ENCODE measurements at regions not wholly inside any gene's neighbourhood (a gene's known extent, or its start where the extent isn't known, plus 50 kb on each side); places are given as distances from the start of the nearest gene placed in this dataset.

DNA sequence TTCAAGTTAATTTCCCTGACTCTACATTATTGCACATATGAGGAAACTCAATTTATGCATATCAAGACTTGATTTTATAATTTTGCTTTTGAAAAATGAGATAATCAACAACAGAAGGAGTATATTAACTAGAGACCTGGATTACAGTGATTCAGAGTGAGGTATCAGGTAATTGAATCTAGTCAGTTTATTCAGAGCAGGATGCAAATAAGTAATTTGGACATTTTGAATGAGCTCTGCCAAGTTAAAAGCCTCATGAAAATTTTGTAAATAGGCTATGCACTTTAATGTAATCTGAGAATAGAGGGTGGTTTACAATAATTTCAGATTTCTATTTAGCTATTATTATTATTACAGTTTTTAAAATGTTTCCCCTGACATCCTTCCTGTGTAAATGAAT is 203.7 kb upstream of the EMCN start:
- ATAC-seq, result no peak
- intact Hi-C loops (cut with micrococcal nuclease), result no loop called here
- no peaks in the 10 kb centered on the region for H3K27me3 ChIP-seq (ENCODE audit: low read length)
- TF ChIP-seq EZH2phosphoT487 (IDR thresholded peaks at IDR 0.05; ENCODE audit: borderline replicate concordance, low read length) (no peak), EZH2 (IDR thresholded peaks at IDR 0.05; ENCODE audit: low read length, unreplicated experiment) (no peak)
- H3K36me3 ChIP-seq (ENCODE audit: low read depth, low read length), result no peaks in the 10 kb centered on the region
- H3K4me1 ChIP-seq (ENCODE audit: insufficient read depth, low read length), result no peaks in the 10 kb centered on the region
- DNase-seq, result no peak
- no peak overlapping the region for H3K4me2 ChIP-seq (ENCODE audit: low read length)
- no peak overlapping the region for H3K27ac ChIP-seq (ENCODE audit: low read length)
- no TSS peak for BruUV-seq (replicated peaks)
- H2AFZ ChIP-seq (ENCODE audit: low read length), result no peak overlapping the region
- H3K9me2 ChIP-seq (replicated peaks; ENCODE audit: low read length), result no peaks in the 10 kb centered on the region
- no peak overlapping the region for H3K4me3 ChIP-seq (ENCODE audit: low read length)
- CTCF ChIA-PET, result no interaction called here
- H3K9me3 ChIP-seq (ENCODE audit: low read length), result no peaks in the 10 kb centered on the region
- POLR2A ChIA-PET (ENCODE audit: unreplicated experiment), result no interaction called here
- H3K79me2 ChIP-seq (ENCODE audit: low read length), result no peaks in the 10 kb centered on the region
- no peaks in the 10 kb centered on the region for H4K20me1 ChIP-seq (ENCODE audit: low read length)
- no peak overlapping the region for H3K9ac ChIP-seq (ENCODE audit: low read length)
- no peaks in the 10 kb centered on the region for H3F3A ChIP-seq (ENCODE audit: low read length, unreplicated experiment)

DNA sequence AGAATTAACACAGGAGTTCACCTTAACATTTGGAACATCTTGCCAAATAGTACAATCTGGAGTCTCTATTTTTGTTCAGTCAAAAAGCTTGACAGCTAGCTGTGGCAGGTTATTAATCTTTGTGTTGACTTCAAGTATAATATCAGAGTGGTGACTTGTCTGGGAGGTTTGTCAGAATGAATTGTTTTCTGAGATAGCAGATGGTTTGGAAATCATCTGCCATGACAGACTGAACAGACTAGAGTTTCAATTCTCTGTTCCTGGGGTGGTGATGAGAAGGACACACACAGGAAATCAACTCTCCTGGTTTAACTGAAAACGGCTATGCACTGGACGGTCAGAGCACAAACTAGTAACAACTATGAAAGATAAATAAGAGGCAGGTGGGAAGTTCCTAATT is 203.3 kb upstream of the EMCN start:
- Histone ChIP-seq H3K4me2 (ENCODE audit: low read length) (no peak overlapping the region), H3K79me2 (ENCODE audit: low read length) (no peaks in the 10 kb centered on the region)

DNA sequence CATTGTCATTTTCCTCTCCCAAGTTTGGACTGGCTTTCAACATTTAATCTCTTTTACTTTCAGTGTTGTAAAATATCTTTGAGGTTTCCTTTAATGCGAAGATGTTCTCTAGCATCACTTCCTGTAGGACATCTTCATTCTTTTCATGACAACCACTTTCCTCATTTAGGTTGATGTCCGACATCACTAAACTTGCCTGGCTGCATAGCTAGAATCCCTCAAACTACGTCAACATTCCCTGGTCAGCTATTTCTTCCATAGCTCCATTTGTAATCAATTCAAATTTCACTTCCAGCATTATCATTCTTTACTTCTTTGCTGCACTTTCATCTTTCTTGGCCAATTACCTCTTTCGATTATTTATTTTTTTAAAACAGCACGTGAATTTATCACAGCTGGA is 198.6 kb upstream of the EMCN start:
- no peak overlapping the region for H2AFZ ChIP-seq (ENCODE audit: low read length)
- H3K27ac ChIP-seq (ENCODE audit: low read length), result no peak overlapping the region
- BruUV-seq (replicated peaks), result no TSS peak
- H4K20me1 ChIP-seq (ENCODE audit: low read length), result no peaks in the 10 kb centered on the region
- DNase-seq (no peak), ATAC-seq (no peak)
- CTCF ChIA-PET, result no interaction called here
- H3K4me1 ChIP-seq (ENCODE audit: insufficient read depth, low read length), result no peaks in the 10 kb centered on the region
- H3F3A ChIP-seq (ENCODE audit: low read length, unreplicated experiment), result no peaks in the 10 kb centered on the region
- no peaks in the 10 kb centered on the region for H3K9me2 ChIP-seq (replicated peaks; ENCODE audit: low read length)
- no peak overlapping the region for H3K4me2 ChIP-seq (ENCODE audit: low read length)
- H3K79me2 ChIP-seq (ENCODE audit: low read length), result no peaks in the 10 kb centered on the region
- H3K9me3 ChIP-seq (ENCODE audit: low read length), result no peaks in the 10 kb centered on the region
- H3K36me3 ChIP-seq (ENCODE audit: low read depth, low read length), result no peaks in the 10 kb centered on the region
- intact Hi-C loops (cut with micrococcal nuclease), result no loop called here
- TF ChIP-seq EZH2phosphoT487 (IDR thresholded peaks at IDR 0.05; ENCODE audit: borderline replicate concordance, low read length) (no peak), EZH2 (IDR thresholded peaks at IDR 0.05; ENCODE audit: low read length, unreplicated experiment) (no peak)
- TF ChIP-seq, protein P1, sequence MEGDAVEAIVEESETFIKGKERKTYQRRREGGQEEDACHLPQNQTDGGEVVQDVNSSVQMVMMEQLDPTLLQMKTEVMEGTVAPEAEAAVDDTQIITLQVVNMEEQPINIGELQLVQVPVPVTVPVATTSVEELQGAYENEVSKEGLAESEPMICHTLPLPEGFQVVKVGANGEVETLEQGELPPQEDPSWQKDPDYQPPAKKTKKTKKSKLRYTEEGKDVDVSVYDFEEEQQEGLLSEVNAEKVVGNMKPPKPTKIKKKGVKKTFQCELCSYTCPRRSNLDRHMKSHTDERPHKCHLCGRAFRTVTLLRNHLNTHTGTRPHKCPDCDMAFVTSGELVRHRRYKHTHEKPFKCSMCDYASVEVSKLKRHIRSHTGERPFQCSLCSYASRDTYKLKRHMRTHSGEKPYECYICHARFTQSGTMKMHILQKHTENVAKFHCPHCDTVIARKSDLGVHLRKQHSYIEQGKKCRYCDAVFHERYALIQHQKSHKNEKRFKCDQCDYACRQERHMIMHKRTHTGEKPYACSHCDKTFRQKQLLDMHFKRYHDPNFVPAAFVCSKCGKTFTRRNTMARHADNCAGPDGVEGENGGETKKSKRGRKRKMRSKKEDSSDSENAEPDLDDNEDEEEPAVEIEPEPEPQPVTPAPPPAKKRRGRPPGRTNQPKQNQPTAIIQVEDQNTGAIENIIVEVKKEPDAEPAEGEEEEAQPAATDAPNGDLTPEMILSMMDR (conservative IDR thresholded peaks at IDR 0.05; ENCODE audit: low read depth, low read length), result no peak
- H3K27me3 ChIP-seq (ENCODE audit: low read length), result no peaks in the 10 kb centered on the region
- H3K4me3 ChIP-seq (ENCODE audit: low read length), result no peak overlapping the region
- POLR2A ChIA-PET (ENCODE audit: unreplicated experiment), result no interaction called here
- H3K9ac ChIP-seq (ENCODE audit: low read length), result no peak overlapping the region

More for the DNA sequence above, 203.3 kb upstream of the EMCN start:
- H2AFZ ChIP-seq (ENCODE audit: low read length), result no peak overlapping the region
- H3K4me1 ChIP-seq (ENCODE audit: insufficient read depth, low read length), result no peaks in the 10 kb centered on the region
- intact Hi-C loops (cut with micrococcal nuclease), result no loop called here
- H3K9me3 ChIP-seq (ENCODE audit: low read length), result no peaks in the 10 kb centered on the region
- no TSS peak for BruUV-seq (replicated peaks)
- DNase-seq (no peak), ATAC-seq (no peak)
- no peaks in the 10 kb centered on the region for H3K36me3 ChIP-seq (ENCODE audit: low read depth, low read length)
- H3K27ac ChIP-seq (ENCODE audit: low read length), result no peak overlapping the region
- H3K4me3 ChIP-seq (ENCODE audit: low read length), result no peak overlapping the region
- no peaks in the 10 kb centered on the region for H3F3A ChIP-seq (ENCODE audit: low read length, unreplicated experiment)
- POLR2A ChIA-PET (ENCODE audit: unreplicated experiment), result no interaction called here
- H4K20me1 ChIP-seq (ENCODE audit: low read length), result no peaks in the 10 kb centered on the region
- no peaks in the 10 kb centered on the region for H3K27me3 ChIP-seq (ENCODE audit: low read length)
- no peak overlapping the region for H3K9ac ChIP-seq (ENCODE audit: low read length)
- TF ChIP-seq EZH2phosphoT487 (IDR thresholded peaks at IDR 0.05; ENCODE audit: borderline replicate concordance, low read length) (no peak), EZH2 (IDR thresholded peaks at IDR 0.05; ENCODE audit: low read length, unreplicated experiment) (no peak)
- TF ChIP-seq, protein P1 (conservative IDR thresholded peaks at IDR 0.05; ENCODE audit: low read depth, low read length), result no peak
- CTCF ChIA-PET, result no interaction called here
- no peaks in the 10 kb centered on the region for H3K9me2 ChIP-seq (replicated peaks; ENCODE audit: low read length)
